K562 (cell line): ENCODE measurements at regions not wholly inside any gene's neighbourhood (a gene's known extent, or its start where the extent isn't known, plus 50 kb on each side); places are given as distances from the start of the nearest gene placed in this dataset.
A peak's percentile ranks its signal among the peaks of the same experiment; 100 is the strongest.

ENCODE experiments used
- DIDO1 ChIP-seq: fragments of 450-650 bp; IDR thresholded peaks from 2 replicates; pipeline ENCODE4 v1.6.1; 2016; ENCODE audit warnings: low read depth, missing biosample characterization, missing genetic modification characterization
- EP400 ChIP-seq: fragments of 450-650 bp; IDR thresholded peaks from 2 replicates; pipeline ENCODE4 v1.6.1; 2017; ENCODE audit warnings: antibody characterized with exemption, mild to moderate bottlenecking, moderate library complexity
- GATA2 ChIP-seq: sonication (generic); formaldehyde crosslinking; IDR thresholded peaks from 2 replicates; pipeline ENCODE4 v1.4.0; 2020; ENCODE audit warnings: mild to moderate bottlenecking, missing genetic modification reagents
- POLR2A ChIP-seq: fragments of 450-650 bp; conservative IDR thresholded peaks from 2 replicates; pipeline ENCODE4 v1.6.1; 2016
- POLR2H ChIP-seq: IDR thresholded peaks from 2 replicates; pipeline ENCODE4 v1.6.1; 2016; ENCODE audit warnings: missing genetic modification characterization, low read depth, mild to moderate bottlenecking, control low read depth, missing compliant biosample characterization, moderate library complexity
- PRPF4 ChIP-seq: fragments of 200-400 bp; formaldehyde crosslinking; IDR thresholded peaks from one replicate; pipeline ENCODE4 v1.6.1; 2017; ENCODE audit warnings: low read length, low read depth, mild to moderate bottlenecking; ENCODE audit not compliant: insufficient read depth, poor library complexity, severe bottlenecking
- RFX5 ChIP-seq: IDR thresholded peaks from 2 replicates; pipeline ENCODE4 v1.6.1; 2011; ENCODE audit warnings: low read depth, mild to moderate bottlenecking, improper control_type of control experiment, low read length
- SLC30A9 ChIP-seq: fragments of 250-450 bp; sonication (Bioruptor Pico); IDR thresholded peaks from 2 replicates; pipeline ENCODE4 v1.8.0; 2022; ENCODE audit warnings: mild to moderate bottlenecking, moderate library complexity
- SMARCE1 ChIP-seq: fragments of 450-650 bp; IDR thresholded peaks from 2 replicates; pipeline ENCODE4 v1.7.1; 2016; ENCODE audit warnings: mild to moderate bottlenecking
- SNRNP70 ChIP-seq: fragments of 200-400 bp; formaldehyde crosslinking; optimal IDR thresholded peaks from 2 replicates; pipeline ENCODE3; 2017; ENCODE audit warnings: low read depth, low read length
- TEAD1 ChIP-seq, 2 experiments: fragments of 450-650 bp in 1 of 2; sonication (generic) in 1 of 2; formaldehyde crosslinking; IDR thresholded peaks; 2 replicates each; pipeline versions ENCODE4 v1.4.0 to v1.8.0; 2020 to 2022; ENCODE audit warnings: mild to moderate bottlenecking in 2 of 2, missing genetic modification reagents in 1 of 2
- TGIF2 ChIP-seq: sonication (generic); formaldehyde crosslinking; IDR thresholded peaks from 2 replicates; pipeline ENCODE4 v1.8.1; 2022; ENCODE audit warnings: mild to moderate bottlenecking, missing genetic modification reagents, moderate library complexity
- ZBTB7A ChIP-seq: IDR thresholded peaks from 2 replicates; pipeline ENCODE4 v1.6.1; 2011; ENCODE audit warnings: low read depth, mild to moderate bottlenecking, low read length, moderate library complexity, borderline replicate concordance; ENCODE audit not compliant: control insufficient read depth
- ZEB2 ChIP-seq: fragments of 450-650 bp; IDR thresholded peaks from 2 replicates; pipeline ENCODE4 v1.6.1; 2016
- ZNF12 ChIP-seq: sonication (generic); formaldehyde crosslinking; IDR thresholded peaks from 2 replicates; pipeline ENCODE4 v1.4.0; 2020; ENCODE audit warnings: mild to moderate bottlenecking, missing genetic modification reagents
- TF ChIP-seq, protein P1 (sequence below): sonication (generic); formaldehyde crosslinking; IDR thresholded peaks from 2 replicates; pipeline ENCODE4 v1.8.1; 2023; ENCODE audit warnings: mild to moderate bottlenecking, missing genetic modification reagents, moderate library complexity
- TF ChIP-seq, protein P2 (sequence below): fragments of 450-650 bp; conservative IDR thresholded peaks from 2 replicates; pipeline ENCODE4 v1.6.1; 2016; ENCODE audit warnings: missing genetic modification characterization, low read depth, mild to moderate bottlenecking, control low read depth, missing compliant biosample characterization
- TF ChIP-seq, protein P3 (sequence below), 2 experiments: fragments of 450-650 bp; conservative IDR thresholded peaks; 2 replicates each; pipeline ENCODE4 v1.6.1; 2017; ENCODE audit warnings: mild to moderate bottlenecking in 2 of 2, moderate library complexity in 2 of 2
- TF ChIP-seq, protein P4 (sequence below): sonication (generic); formaldehyde crosslinking; IDR thresholded peaks from 2 replicates; pipeline ENCODE4 v1.8.0; 2022; ENCODE audit warnings: missing genetic modification reagents, mild to moderate bottlenecking, moderate library complexity, borderline replicate concordance
- TF ChIP-seq, protein P5 (sequence below): sonication (generic); formaldehyde crosslinking; IDR thresholded peaks from 2 replicates; pipeline ENCODE4 v1.9.0; 2022; ENCODE audit warnings: mild to moderate bottlenecking, missing genetic modification reagents

DNA sequence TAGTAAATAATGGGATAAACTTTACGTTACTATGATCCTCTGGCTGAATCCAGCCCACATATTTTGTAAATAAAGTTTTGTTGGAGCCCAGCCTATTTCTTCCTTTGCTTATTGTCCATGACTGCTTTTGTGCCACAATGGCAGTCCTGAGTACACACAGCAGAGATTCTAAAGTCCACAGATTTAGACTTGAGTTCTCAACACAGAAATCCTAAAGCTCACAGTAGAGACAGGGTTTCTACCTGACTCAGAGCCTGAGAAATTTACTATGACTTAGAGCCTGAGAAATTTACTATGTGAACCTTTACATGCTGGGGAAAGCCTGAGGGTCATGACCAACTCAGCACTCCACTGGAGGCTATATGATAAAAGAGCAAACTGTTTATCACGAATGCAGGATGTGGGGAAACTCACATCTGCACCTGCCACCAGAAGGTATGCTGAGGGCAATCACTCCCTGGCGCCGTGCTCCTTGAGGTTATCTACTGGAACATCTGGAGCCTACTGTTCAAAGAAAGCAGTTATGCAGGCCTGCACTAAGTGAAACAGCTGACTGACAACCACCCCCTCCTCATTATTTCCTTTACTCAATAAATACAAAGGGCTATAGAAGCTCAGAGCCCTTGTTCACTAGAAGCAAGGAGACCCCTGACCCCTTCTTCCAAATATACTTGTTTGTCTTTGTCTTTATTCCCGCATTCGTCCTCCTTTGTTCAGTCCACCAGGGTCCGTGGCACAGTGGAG is 52.6 kb upstream of the BICD1 start (continued):
- TF ChIP-seq, protein P1, sequence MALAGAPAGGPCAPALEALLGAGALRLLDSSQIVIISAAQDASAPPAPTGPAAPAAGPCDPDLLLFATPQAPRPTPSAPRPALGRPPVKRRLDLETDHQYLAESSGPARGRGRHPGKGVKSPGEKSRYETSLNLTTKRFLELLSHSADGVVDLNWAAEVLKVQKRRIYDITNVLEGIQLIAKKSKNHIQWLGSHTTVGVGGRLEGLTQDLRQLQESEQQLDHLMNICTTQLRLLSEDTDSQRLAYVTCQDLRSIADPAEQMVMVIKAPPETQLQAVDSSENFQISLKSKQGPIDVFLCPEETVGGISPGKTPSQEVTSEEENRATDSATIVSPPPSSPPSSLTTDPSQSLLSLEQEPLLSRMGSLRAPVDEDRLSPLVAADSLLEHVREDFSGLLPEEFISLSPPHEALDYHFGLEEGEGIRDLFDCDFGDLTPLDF = no peak
- TF ChIP-seq PRPF4 (no peak), POLR2A (no peak), ZEB2 (peak; percentile 51; the same call in 1 of the 2 replicates), TEAD1 (CRISPR knock-in tag; IDR thresholded peaks at IDR 0.05) (no peak), SMARCE1 (peak; percentile 46; the same call in 1 of the 2 replicates), DIDO1 (tag) (no peak), SLC30A9 (CRISPR knock-in tag) (no peak), RFX5 (no peak), POLR2H (tag) (no peak), ZNF12 (CRISPR knock-in tag) (no peak), TGIF2 (CRISPR knock-in tag) (no peak), ZBTB7A (peak; percentile 87), EP400 (no peak), SNRNP70 (no peak), GATA2 (CRISPR knock-in tag) (peak; percentile 74)
- TF ChIP-seq, protein P2, sequence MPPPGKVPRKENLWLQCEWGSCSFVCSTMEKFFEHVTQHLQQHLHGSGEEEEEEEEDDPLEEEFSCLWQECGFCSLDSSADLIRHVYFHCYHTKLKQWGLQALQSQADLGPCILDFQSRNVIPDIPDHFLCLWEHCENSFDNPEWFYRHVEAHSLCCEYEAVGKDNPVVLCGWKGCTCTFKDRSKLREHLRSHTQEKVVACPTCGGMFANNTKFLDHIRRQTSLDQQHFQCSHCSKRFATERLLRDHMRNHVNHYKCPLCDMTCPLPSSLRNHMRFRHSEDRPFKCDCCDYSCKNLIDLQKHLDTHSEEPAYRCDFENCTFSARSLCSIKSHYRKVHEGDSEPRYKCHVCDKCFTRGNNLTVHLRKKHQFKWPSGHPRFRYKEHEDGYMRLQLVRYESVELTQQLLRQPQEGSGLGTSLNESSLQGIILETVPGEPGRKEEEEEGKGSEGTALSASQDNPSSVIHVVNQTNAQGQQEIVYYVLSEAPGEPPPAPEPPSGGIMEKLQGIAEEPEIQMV = no peak
- TF ChIP-seq, protein P3, sequence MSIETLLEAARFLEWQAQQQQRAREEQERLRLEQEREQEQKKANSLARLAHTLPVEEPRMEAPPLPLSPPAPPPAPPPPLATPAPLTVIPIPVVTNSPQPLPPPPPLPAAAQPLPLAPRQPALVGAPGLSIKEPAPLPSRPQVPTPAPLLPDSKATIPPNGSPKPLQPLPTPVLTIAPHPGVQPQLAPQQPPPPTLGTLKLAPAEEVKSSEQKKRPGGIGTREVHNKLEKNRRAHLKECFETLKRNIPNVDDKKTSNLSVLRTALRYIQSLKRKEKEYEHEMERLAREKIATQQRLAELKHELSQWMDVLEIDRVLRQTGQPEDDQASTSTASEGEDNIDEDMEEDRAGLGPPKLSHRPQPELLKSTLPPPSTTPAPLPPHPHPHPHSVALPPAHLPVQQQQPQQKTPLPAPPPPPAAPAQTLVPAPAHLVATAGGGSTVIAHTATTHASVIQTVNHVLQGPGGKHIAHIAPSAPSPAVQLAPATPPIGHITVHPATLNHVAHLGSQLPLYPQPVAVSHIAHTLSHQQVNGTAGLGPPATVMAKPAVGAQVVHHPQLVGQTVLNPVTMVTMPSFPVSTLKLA (conservative IDR thresholded peaks at IDR 0.05) = 0 out of 4 replicates have a peak, but pooled peaks of 1 of the 2 experiments have one; percentile 13
- TF ChIP-seq, protein P4, sequence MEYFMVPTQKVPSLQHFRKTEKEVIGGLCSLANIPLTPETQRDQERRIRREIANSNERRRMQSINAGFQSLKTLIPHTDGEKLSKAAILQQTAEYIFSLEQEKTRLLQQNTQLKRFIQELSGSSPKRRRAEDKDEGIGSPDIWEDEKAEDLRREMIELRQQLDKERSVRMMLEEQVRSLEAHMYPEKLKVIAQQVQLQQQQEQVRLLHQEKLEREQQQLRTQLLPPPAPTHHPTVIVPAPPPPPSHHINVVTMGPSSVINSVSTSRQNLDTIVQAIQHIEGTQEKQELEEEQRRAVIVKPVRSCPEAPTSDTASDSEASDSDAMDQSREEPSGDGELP (CRISPR knock-in tag) = peak; percentile 72
- TF ChIP-seq, protein P5, sequence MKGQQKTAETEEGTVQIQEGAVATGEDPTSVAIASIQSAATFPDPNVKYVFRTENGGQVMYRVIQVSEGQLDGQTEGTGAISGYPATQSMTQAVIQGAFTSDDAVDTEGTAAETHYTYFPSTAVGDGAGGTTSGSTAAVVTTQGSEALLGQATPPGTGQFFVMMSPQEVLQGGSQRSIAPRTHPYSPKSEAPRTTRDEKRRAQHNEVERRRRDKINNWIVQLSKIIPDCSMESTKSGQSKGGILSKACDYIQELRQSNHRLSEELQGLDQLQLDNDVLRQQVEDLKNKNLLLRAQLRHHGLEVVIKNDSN (CRISPR knock-in tag) = no peak
